ENCODE measurements at regions not wholly inside any gene's neighbourhood (a gene's known extent, or its start where the extent isn't known, plus 50 kb on each side); places are given as distances from the start of the nearest gene placed in this dataset.
A peak's percentile ranks its signal among the peaks of the same experiment; 100 is the strongest.

GRCh38 chr3:43866529-43867353, 176.0 kb downstream of the ABHD5 start:
- no peak overlapping the region for H3K27ac Mint-ChIP-seq
- no peak overlapping the region for H3K4me3 Mint-ChIP-seq
- H3K36me3 Mint-ChIP-seq: no peaks in the 10 kb centered on the region
- no peaks in the 10 kb centered on the region for H3K4me1 Mint-ChIP-seq
- DNase-seq (ENCODE audit: low spot score in 2 of 2) (no peak), ATAC-seq (ENCODE audit: low read depth) (no peak)
- no peaks in the 10 kb centered on the region for H3K9me3 Mint-ChIP-seq
- H3K27me3 Mint-ChIP-seq: peaks cover 17% of the 10 kb centered on the region

DNA sequence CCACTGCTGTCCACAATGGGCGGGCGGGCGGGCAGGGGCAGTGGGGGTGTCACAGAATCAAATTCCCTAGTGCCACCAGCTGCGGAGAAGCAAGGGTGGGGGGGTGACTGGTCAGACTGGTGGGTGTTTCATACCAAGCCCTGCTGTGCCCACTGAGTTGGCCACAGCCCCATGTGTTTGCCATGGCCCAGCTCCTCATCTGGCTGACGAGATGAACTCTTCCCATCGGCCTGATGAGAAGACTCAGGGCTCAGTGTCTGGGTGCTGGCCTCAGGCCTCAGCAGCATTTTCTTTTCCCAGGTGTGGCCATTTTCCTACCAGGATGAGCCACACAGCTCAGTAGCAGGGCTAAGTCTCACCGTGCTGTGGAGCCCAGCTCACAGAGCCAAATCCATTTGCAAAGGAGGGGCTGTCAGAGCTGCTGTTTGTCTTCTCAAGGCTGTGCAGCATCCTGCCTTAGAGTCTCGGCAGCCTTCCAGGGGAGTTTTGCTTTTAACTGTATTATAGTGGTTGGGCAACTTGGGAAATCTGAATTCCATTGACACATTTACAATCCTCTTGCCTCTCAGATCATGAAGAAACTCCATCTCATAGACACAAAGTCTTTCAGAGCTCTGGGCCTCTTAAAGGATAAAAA, 176.8 kb downstream of the ABHD5 start:
- no peak for DNase-seq (ENCODE audit: low spot score in 2 of 2)
- no peak for ATAC-seq (ENCODE audit: low read depth)
- Mint-ChIP-seq H3K4me3 (no peak overlapping the region), H3K36me3 (no peaks in the 10 kb centered on the region), H3K27ac (no peak overlapping the region), H3K27me3 (peaks cover 18% of the 10 kb centered on the region), H3K9me3 (no peaks in the 10 kb centered on the region), H3K4me1 (no peaks in the 10 kb centered on the region)

- no peak for ATAC-seq (ENCODE audit: low read depth)
- Mint-ChIP-seq H3K36me3 (no peaks in the 10 kb centered on the region), H3K9me3 (no peaks in the 10 kb centered on the region), H3K4me3 (no peak overlapping the region), H3K4me1 (no peaks in the 10 kb centered on the region), H3K27me3 (peaks cover 21% of the 10 kb centered on the region), H3K27ac (no peak overlapping the region)
- DNase-seq (ENCODE audit: low spot score in 2 of 2): no peak
These were observed 178.8 kb downstream of the ABHD5 start for GRCh38 chr3:43869491-43869890.

- no peak for DNase-seq (ENCODE audit: low spot score in 2 of 2)
- Mint-ChIP-seq H3K27ac (no peak overlapping the region), H3K27me3 (peaks cover 20% of the 10 kb centered on the region), H3K36me3 (no peaks in the 10 kb centered on the region), H3K4me1 (no peaks in the 10 kb centered on the region), H3K9me3 (no peaks in the 10 kb centered on the region), H3K4me3 (no peak overlapping the region)
- no peak for ATAC-seq (ENCODE audit: low read depth)
These were observed 179.4 kb downstream of the ABHD5 start for GRCh38 chr3:43870120-43870519.

- DNase-seq (ENCODE audit: low spot score in 2 of 2): no peak
- ATAC-seq (ENCODE audit: low read depth): no peak
- Mint-ChIP-seq H3K4me1 (no peaks in the 10 kb centered on the region), H3K4me3 (no peak overlapping the region), H3K36me3 (no peaks in the 10 kb centered on the region), H3K27ac (no peak overlapping the region), H3K27me3 (peaks cover 20% of the 10 kb centered on the region), H3K9me3 (no peaks in the 10 kb centered on the region)
These were observed 180.3 kb downstream of the ABHD5 start for GRCh38 chr3:43870844-43871626.

GRCh38 chr3:43871627-43872245, 181.0 kb downstream of the ABHD5 start:
- no peak overlapping the region for H3K27ac Mint-ChIP-seq
- H3K4me1 Mint-ChIP-seq: no peaks in the 10 kb centered on the region
- ATAC-seq (ENCODE audit: low read depth): no peak
- H3K36me3 Mint-ChIP-seq: no peaks in the 10 kb centered on the region
- no peak for DNase-seq (ENCODE audit: low spot score in 2 of 2)
- H3K4me3 Mint-ChIP-seq: no peak overlapping the region
- no peaks in the 10 kb centered on the region for H3K9me3 Mint-ChIP-seq
- peaks cover 20% of the 10 kb centered on the region for H3K27me3 Mint-ChIP-seq

- Mint-ChIP-seq H3K4me1 (no peaks in the 10 kb centered on the region), H3K36me3 (no peaks in the 10 kb centered on the region), H3K4me3 (no peak overlapping the region), H3K27me3 (peaks cover 22% of the 10 kb centered on the region), H3K27ac (no peak overlapping the region), H3K9me3 (no peaks in the 10 kb centered on the region)
- ATAC-seq (ENCODE audit: low read depth): no peak
- DNase-seq (ENCODE audit: low spot score in 2 of 2): no peak
These were observed 181.6 kb downstream of the ABHD5 start for GRCh38 chr3:43872301-43872700.

- Mint-ChIP-seq H3K27ac (no peak overlapping the region), H3K4me3 (no peak overlapping the region), H3K4me1 (no peaks in the 10 kb centered on the region), H3K36me3 (no peaks in the 10 kb centered on the region), H3K27me3 (peaks cover 24% of the 10 kb centered on the region), H3K9me3 (no peaks in the 10 kb centered on the region)
- ATAC-seq (ENCODE audit: low read depth): no peak
- no peak for DNase-seq (ENCODE audit: low spot score in 2 of 2)
These were observed 182.2 kb downstream of the ABHD5 start for GRCh38 chr3:43872901-43873300.

DNA sequence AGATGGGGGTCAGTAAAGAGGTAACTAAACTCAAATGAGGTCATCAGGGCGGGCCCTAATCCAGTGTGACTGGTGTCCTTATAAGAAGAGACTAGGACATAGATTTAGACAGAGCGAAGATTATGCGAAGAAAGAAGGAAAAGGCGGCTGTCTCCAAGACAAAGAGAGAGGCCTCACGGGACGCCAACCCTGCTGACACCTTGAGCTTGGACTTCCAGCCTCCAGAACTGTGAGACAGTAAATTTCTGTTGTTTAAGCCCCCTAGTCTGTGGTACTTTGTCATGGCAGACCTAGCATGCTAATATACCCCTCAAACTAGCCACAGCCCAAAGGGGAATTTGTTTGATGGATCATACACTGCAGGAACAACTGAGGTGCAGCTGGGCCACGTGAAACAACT, 183.0 kb downstream of the ABHD5 start:
- DNase-seq (ENCODE audit: low spot score in 2 of 2) (no peak), ATAC-seq (ENCODE audit: low read depth) (no peak)
- H3K4me1 Mint-ChIP-seq: no peaks in the 10 kb centered on the region
- no peak overlapping the region for H3K4me3 Mint-ChIP-seq
- no peaks in the 10 kb centered on the region for H3K9me3 Mint-ChIP-seq
- H3K27me3 Mint-ChIP-seq: peaks cover 21% of the 10 kb centered on the region
- no peaks in the 10 kb centered on the region for H3K36me3 Mint-ChIP-seq
- H3K27ac Mint-ChIP-seq: no peak overlapping the region

- Mint-ChIP-seq H3K4me3 (no peak overlapping the region), H3K36me3 (no peaks in the 10 kb centered on the region), H3K9me3 (no peaks in the 10 kb centered on the region), H3K27me3 (peaks cover 16% of the 10 kb centered on the region), H3K4me1 (no peaks in the 10 kb centered on the region), H3K27ac (no peak overlapping the region)
- DNase-seq (ENCODE audit: low spot score in 2 of 2) (no peak), ATAC-seq (ENCODE audit: low read depth) (no peak)
These were observed 183.6 kb downstream of the ABHD5 start for GRCh38 chr3:43874290-43874689.

DNA sequence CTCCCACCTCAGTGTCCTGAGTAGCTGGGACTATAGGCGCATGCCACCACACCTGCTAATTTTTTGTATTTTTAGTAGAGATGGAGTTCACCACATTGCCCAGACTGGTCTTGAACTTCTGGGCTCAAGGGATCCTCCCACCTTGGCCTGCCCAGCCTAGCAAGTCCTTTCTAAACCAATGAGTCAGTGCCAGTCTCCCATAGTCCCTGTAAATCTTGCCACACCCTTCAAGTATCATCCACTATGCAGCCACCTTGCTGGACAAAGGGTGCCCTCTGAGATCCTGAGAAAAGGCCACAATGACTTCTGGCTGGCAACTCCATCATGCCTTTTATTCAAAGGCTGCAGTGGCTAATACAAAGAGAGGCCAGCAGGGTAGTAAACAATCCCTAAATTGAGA, 184.0 kb downstream of the ABHD5 start:
- ATAC-seq (ENCODE audit: low read depth) (no peak), DNase-seq (ENCODE audit: low spot score in 2 of 2) (no peak)
- H3K4me1 Mint-ChIP-seq: no peaks in the 10 kb centered on the region
- H3K27me3 Mint-ChIP-seq: peaks cover 16% of the 10 kb centered on the region
- H3K4me3 Mint-ChIP-seq: no peak overlapping the region
- H3K9me3 Mint-ChIP-seq: no peaks in the 10 kb centered on the region
- no peak overlapping the region for H3K27ac Mint-ChIP-seq
- no peaks in the 10 kb centered on the region for H3K36me3 Mint-ChIP-seq

DNA sequence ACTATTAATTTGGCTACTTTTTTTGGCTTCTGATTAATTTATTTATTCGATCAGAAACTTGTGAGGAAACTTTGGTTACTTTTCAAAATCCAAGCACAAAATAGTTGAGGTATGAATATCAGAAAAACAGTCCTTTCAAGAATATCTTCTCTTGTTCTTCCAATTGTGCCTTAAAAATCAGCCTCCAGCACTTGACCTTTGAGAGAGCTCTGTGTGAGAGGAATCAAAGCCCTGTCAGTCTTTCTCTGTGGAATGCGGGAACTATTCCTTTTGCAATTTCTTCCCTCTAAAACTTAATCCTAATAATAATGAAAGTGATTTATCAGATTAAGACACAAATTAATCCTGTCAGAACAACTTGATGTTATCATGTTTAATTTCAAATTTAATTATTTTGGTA, 185.9 kb downstream of the ABHD5 start:
- no peak for DNase-seq (ENCODE audit: low spot score in 2 of 2)
- Mint-ChIP-seq H3K27me3 (peaks cover 14% of the 10 kb centered on the region), H3K36me3 (no peaks in the 10 kb centered on the region), H3K9me3 (no peaks in the 10 kb centered on the region), H3K4me1 (no peaks in the 10 kb centered on the region), H3K27ac (no peak overlapping the region), H3K4me3 (no peak overlapping the region)
- ATAC-seq (ENCODE audit: low read depth): no peak

DNA sequence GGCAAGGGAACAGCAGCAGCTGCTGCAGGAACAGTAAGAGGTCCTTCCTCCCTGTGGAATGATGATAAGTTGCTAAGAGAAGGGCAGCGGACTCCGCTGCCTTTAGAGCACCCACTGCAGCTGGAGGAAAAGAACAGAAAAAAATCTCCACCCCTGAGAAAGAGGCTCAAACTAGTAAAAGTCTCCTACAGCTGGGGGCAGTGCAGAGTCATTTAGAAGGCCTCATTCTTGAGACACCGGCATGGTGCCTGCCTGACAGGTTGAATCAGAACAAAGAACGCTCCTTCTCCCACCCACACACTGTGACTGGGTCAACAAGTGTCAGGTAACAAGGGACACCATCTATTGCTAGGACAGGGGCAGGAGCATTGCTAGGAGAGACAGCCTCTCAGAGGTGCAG, 188.4 kb downstream of the ABHD5 start:
- no peak overlapping the region for H3K27ac Mint-ChIP-seq
- H3K9me3 Mint-ChIP-seq: no peaks in the 10 kb centered on the region
- H3K36me3 Mint-ChIP-seq: no peaks in the 10 kb centered on the region
- DNase-seq (ENCODE audit: low spot score in 2 of 2) (no peak), ATAC-seq (ENCODE audit: low read depth) (peak; percentile 64)
- H3K27me3 Mint-ChIP-seq: peaks cover 4% of the 10 kb centered on the region
- H3K4me1 Mint-ChIP-seq: no peaks in the 10 kb centered on the region
- no peak overlapping the region for H3K4me3 Mint-ChIP-seq

All from memory B cell (primary cell).